PC-3 (cell line): ENCODE measurements at regions not wholly inside any gene's neighbourhood (a gene's known extent, or its start where the extent isn't known, plus 50 kb on each side); places are given as distances from the start of the nearest gene placed in this dataset.

Source experiments
- ATAC-seq: fragments of 200-7000 bp; cut with Tn5 transposase; 2 replicates; pipeline ENCODE4 v1.9.1; 2020; ENCODE audit warnings: mild to moderate bottlenecking, moderate library complexity
- BruUV-seq: library from RNA; stranded (reverse); fragments of 400-500 nt; replicated peaks from 2 replicates; lab custom pipeline; 2021; lab: Mats Ljungman, UMichigan
- CTCF ChIA-PET: fragments of 300-600 bp; sonication (Branson Sonifier 250); formaldehyde crosslinking; loops from one replicate; lab custom pipeline; 2022; ENCODE audit warnings: antibody characterized with exemption; lab: Charles Lee
- POLR2A ChIA-PET: fragments of 300-600 bp; sonication (Branson Sonifier 250); formaldehyde crosslinking; loops from one replicate; lab custom pipeline; 2022; ENCODE audit warnings: antibody characterized with exemption; ENCODE audit not compliant: unreplicated experiment; lab: Charles Lee
- DNase-seq: peaks from one replicate; pipeline ENCODE4 v3.0.0-alpha.2; 2015
- H2AFZ ChIP-seq: fragments of 300-600 bp; sonication (generic); 2 replicates; pipeline ENCODE4 v1.6.0; 2016; ENCODE audit warnings: antibody characterized with exemption, low read length
- H3F3A ChIP-seq: fragments of 300-600 bp; sonication (generic); one replicate; pipeline ENCODE4 v1.6.0; 2017; ENCODE audit warnings: antibody characterized with exemption, low read length, control low read depth, mild to moderate bottlenecking; ENCODE audit not compliant: unreplicated experiment
- H3K27ac ChIP-seq: fragments of 300-600 bp; sonication (generic); 2 replicates; pipeline ENCODE4 v1.5.1; 2016; ENCODE audit warnings: mild to moderate bottlenecking, low read length
- H3K27me3 ChIP-seq: fragments of 300-600 bp; sonication (generic); 2 replicates; pipeline ENCODE4 v1.6.1; 2016; ENCODE audit warnings: low read length, mixed read lengths
- H3K36me3 ChIP-seq: fragments of 300-600 bp; sonication (generic); 2 replicates; pipeline ENCODE4 v1.6.1; 2016; ENCODE audit warnings: low read depth, mixed run types, low read length, mixed read lengths
- H3K4me1 ChIP-seq: fragments of 300-600 bp; sonication (generic); 2 replicates; pipeline ENCODE4 v1.5.1; 2016; ENCODE audit warnings: low read length; ENCODE audit not compliant: insufficient read depth
- H3K4me2 ChIP-seq: fragments of 300-600 bp; sonication (generic); 2 replicates; pipeline ENCODE4 v1.6.0; 2016; ENCODE audit warnings: low read length
- H3K4me3 ChIP-seq: fragments of 300-600 bp; sonication (generic); 2 replicates; pipeline ENCODE4 v1.5.1; 2016; ENCODE audit warnings: mild to moderate bottlenecking, low read length, mixed read lengths
- H3K79me2 ChIP-seq: fragments of 300-600 bp; sonication (generic); 2 replicates; pipeline ENCODE4 v1.6.1; 2017; ENCODE audit warnings: low read length, mixed read lengths
- H3K9ac ChIP-seq: fragments of 300-600 bp; sonication (generic); 2 replicates; pipeline ENCODE4 v1.6.0; 2016; ENCODE audit warnings: mild to moderate bottlenecking, low read length
- H3K9me2 ChIP-seq: fragments of 300-600 bp; sonication (generic); replicated peaks from 2 replicates; pipeline ENCODE4 v1.6.1; 2016; ENCODE audit warnings: mixed run types, low read length, mixed read lengths
- H3K9me3 ChIP-seq: fragments of 300-600 bp; sonication (generic); 2 replicates; pipeline ENCODE4 v1.6.1; 2016; ENCODE audit warnings: low read length, mixed read lengths
- H4K20me1 ChIP-seq: fragments of 300-600 bp; sonication (generic); 2 replicates; pipeline ENCODE4 v1.6.1; 2016; ENCODE audit warnings: low read length, mixed read lengths
- EZH2 ChIP-seq: fragments of 300-600 bp; sonication (generic); IDR thresholded peaks from one replicate; pipeline ENCODE4 v1.6.1; 2017; ENCODE audit warnings: antibody characterized with exemption, mild to moderate bottlenecking, low read length; ENCODE audit not compliant: unreplicated experiment
- EZH2phosphoT487 ChIP-seq: fragments of 300-600 bp; sonication (generic); IDR thresholded peaks from 2 replicates; pipeline ENCODE4 v1.6.1; 2018; ENCODE audit warnings: mild to moderate bottlenecking, antibody characterized with exemption, low read length, borderline replicate concordance
- intact Hi-C: fragments of 100-400 bp; cut with micrococcal nuclease; formaldehyde crosslinking; loops from 2 replicates; pipeline ENCODE4 v1.9.0; 2023
- TF ChIP-seq, protein P1 (sequence below): fragments of 300-600 bp; sonication (generic); conservative IDR thresholded peaks from 2 replicates; pipeline ENCODE4 v1.5.1; 2017; ENCODE audit warnings: antibody characterized with exemption, low read depth, mild to moderate bottlenecking, low read length

DNA sequence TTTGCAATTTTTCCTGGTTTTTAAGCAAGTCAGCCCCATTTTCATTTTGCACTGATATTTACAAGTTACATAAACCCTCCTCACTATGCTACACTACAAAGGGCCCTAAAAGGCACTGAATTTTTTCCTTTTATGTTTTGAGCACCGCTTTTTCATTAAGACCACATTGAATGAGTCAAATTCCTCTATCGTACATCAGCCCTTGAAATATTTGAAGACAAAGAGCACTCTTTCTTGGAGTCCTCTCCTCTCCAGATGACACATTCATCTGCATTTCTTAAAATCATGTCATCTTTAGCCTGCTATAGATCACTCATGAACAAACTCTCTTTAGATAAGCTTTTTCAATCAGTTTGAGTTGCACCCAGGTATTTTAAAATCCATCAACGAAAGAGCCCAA, 306.6 kb upstream of the SOX11 start:
- DNase-seq, result no peak
- Histone ChIP-seq H3K36me3 (no peaks in the 10 kb centered on the region), H3K4me1 (no peaks in the 10 kb centered on the region), H3F3A (no peaks in the 10 kb centered on the region), H3K79me2 (no peaks in the 10 kb centered on the region), H3K9me3 (0 out of 2 replicates have a peak, but pooled peaks cover 3% of the 10 kb centered on the region), H3K4me2 (no peak overlapping the region), H3K9me2 (no peaks in the 10 kb centered on the region), H2AFZ (no peak overlapping the region), H3K27me3 (no peaks in the 10 kb centered on the region), H4K20me1 (no peaks in the 10 kb centered on the region), H3K4me3 (no peak overlapping the region), H3K27ac (no peak overlapping the region), H3K9ac (no peak overlapping the region)
- BruUV-seq, result no TSS peak
- intact Hi-C loops, result no loop called here
- ATAC-seq, result no peak
- ChIA-PET POLR2A (no interaction called here), CTCF (no interaction called here)
- TF ChIP-seq, protein P1, sequence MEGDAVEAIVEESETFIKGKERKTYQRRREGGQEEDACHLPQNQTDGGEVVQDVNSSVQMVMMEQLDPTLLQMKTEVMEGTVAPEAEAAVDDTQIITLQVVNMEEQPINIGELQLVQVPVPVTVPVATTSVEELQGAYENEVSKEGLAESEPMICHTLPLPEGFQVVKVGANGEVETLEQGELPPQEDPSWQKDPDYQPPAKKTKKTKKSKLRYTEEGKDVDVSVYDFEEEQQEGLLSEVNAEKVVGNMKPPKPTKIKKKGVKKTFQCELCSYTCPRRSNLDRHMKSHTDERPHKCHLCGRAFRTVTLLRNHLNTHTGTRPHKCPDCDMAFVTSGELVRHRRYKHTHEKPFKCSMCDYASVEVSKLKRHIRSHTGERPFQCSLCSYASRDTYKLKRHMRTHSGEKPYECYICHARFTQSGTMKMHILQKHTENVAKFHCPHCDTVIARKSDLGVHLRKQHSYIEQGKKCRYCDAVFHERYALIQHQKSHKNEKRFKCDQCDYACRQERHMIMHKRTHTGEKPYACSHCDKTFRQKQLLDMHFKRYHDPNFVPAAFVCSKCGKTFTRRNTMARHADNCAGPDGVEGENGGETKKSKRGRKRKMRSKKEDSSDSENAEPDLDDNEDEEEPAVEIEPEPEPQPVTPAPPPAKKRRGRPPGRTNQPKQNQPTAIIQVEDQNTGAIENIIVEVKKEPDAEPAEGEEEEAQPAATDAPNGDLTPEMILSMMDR, result no peak
- TF ChIP-seq EZH2 (no peak), EZH2phosphoT487 (no peak)

DNA sequence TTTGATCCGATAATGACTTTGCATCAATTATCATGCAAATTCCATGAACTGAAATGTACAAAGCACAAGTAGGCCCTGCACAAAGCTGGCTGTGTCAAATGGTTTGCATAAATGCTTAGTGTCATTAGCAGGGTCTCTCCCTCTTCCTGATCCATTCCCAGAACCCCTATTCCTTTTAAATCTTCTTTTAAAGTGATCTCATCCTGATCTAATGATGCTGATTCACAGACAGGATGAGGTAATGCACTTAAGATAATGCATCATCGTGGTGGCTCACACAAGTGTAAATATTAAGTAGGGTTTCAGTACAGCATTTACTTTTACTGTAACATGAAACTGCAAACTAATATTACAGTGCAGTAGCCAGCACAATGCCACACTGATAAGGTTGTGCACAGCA, 304.8 kb upstream of the SOX11 start:
- ChIA-PET CTCF (no interaction called here), POLR2A (no interaction called here)
- no peak overlapping the region for H3K4me2 ChIP-seq
- no peaks in the 10 kb centered on the region for H3K36me3 ChIP-seq
- DNase-seq, result peak; percentile 16
- no peaks in the 10 kb centered on the region for H4K20me1 ChIP-seq
- no peaks in the 10 kb centered on the region for H3F3A ChIP-seq
- no peak overlapping the region for H3K9ac ChIP-seq
- ATAC-seq, result no peak
- H2AFZ ChIP-seq, result no peak overlapping the region
- H3K27ac ChIP-seq, result no peak overlapping the region
- no TSS peak for BruUV-seq
- no peaks in the 10 kb centered on the region for H3K27me3 ChIP-seq
- no peak overlapping the region for H3K4me3 ChIP-seq
- no peaks in the 10 kb centered on the region for H3K4me1 ChIP-seq
- 0 out of 2 replicates have a peak, but pooled peaks cover 6% of the 10 kb centered on the region for H3K9me3 ChIP-seq
- no peaks in the 10 kb centered on the region for H3K9me2 ChIP-seq
- H3K79me2 ChIP-seq, result no peaks in the 10 kb centered on the region
- intact Hi-C loops, result no loop called here
- TF ChIP-seq EZH2 (no peak), EZH2phosphoT487 (no peak)
- TF ChIP-seq, protein P1, result no peak

DNA sequence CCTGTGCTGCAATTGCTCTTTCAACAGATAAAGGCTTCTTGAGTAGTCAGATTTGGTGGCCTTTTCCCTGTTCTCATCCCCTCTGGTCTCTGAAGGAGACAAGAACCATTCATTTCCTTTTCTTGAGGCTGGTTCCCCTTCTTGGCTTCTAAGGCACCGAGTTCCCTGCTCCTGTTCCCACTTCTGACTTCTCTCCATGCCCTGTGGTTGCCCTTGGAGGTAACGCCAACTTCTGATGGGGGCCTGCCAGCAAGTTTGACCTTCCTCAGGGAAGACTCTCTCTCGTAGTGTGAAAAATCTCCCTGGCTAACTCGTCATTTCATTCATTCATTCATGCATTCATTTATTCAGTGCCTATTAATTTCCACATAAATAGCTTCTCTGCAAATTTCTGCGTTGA, 302.4 kb upstream of the SOX11 start:
- Histone ChIP-seq H2AFZ (no peak overlapping the region), H3K9me2 (no peaks in the 10 kb centered on the region), H3K4me2 (no peak overlapping the region), H4K20me1 (no peaks in the 10 kb centered on the region), H3K4me1 (no peaks in the 10 kb centered on the region), H3K79me2 (no peaks in the 10 kb centered on the region), H3K27ac (no peak overlapping the region), H3K9ac (no peak overlapping the region), H3K9me3 (0 out of 2 replicates have a peak, but pooled peaks cover 6% of the 10 kb centered on the region), H3K36me3 (no peaks in the 10 kb centered on the region), H3F3A (no peaks in the 10 kb centered on the region), H3K27me3 (no peaks in the 10 kb centered on the region), H3K4me3 (no peak overlapping the region)
- intact Hi-C loops, result no loop called here
- ChIA-PET POLR2A (no interaction called here), CTCF (no interaction called here)
- BruUV-seq, result no TSS peak
- no peak for DNase-seq
- ATAC-seq, result no peak
- TF ChIP-seq, protein P1, result no peak
- TF ChIP-seq EZH2 (no peak), EZH2phosphoT487 (no peak)
